Mucosa of rectum (tissue), 2 donors: ENCODE measurements at regions not wholly inside any gene's neighbourhood (a gene's known extent, or its start where the extent isn't known, plus 50 kb on each side); places are given as distances from the start of the nearest gene placed in this dataset.

Experiments used
- H3K27ac ChIP-seq, 2 donors: one replicate each; pipeline ENCODE4 v1.7.0; 2013; ENCODE audit warnings: inconsistent platforms in 2 of 2, low read depth in 2 of 2, low read length in 2 of 2
- H3K27me3 ChIP-seq, 2 donors: one replicate each; pipeline ENCODE4 v1.7.0; 2013; ENCODE audit warnings: low read length in 2 of 2; ENCODE audit not compliant: control insufficient read depth in 2 of 2, insufficient read depth in 2 of 2
- H3K36me3 ChIP-seq, 2 donors: one replicate each; pipeline ENCODE4 v1.7.0; 2013; ENCODE audit warnings: low read length in 2 of 2; ENCODE audit not compliant: control insufficient read depth in 2 of 2, insufficient read depth in 2 of 2
- H3K4me1 ChIP-seq, 2 donors: one replicate each; pipeline ENCODE4 v1.7.0; 2013; ENCODE audit warnings: low read length in 2 of 2, mild to moderate bottlenecking in 1 of 2; ENCODE audit not compliant: control insufficient read depth in 2 of 2, insufficient read depth in 2 of 2
- H3K4me3 ChIP-seq, 2 donors: one replicate each; pipeline ENCODE4 v1.7.0; 2013; ENCODE audit warnings: low read length in 2 of 2
- H3K9ac ChIP-seq, 2 donors: one replicate each; pipeline ENCODE4 v1.7.0; 2013; ENCODE audit warnings: low read length in 2 of 2, low read depth in 1 of 2, mild to moderate bottlenecking in 1 of 2
- H3K9me3 ChIP-seq, 2 donors: one replicate each; pipeline ENCODE4 v1.7.0; 2013; ENCODE audit warnings: low read length in 2 of 2; ENCODE audit not compliant: control insufficient read depth in 2 of 2
- donor health status: healthy.
- donor health status: Normal muscosa, but diverticular disease.

DNA sequence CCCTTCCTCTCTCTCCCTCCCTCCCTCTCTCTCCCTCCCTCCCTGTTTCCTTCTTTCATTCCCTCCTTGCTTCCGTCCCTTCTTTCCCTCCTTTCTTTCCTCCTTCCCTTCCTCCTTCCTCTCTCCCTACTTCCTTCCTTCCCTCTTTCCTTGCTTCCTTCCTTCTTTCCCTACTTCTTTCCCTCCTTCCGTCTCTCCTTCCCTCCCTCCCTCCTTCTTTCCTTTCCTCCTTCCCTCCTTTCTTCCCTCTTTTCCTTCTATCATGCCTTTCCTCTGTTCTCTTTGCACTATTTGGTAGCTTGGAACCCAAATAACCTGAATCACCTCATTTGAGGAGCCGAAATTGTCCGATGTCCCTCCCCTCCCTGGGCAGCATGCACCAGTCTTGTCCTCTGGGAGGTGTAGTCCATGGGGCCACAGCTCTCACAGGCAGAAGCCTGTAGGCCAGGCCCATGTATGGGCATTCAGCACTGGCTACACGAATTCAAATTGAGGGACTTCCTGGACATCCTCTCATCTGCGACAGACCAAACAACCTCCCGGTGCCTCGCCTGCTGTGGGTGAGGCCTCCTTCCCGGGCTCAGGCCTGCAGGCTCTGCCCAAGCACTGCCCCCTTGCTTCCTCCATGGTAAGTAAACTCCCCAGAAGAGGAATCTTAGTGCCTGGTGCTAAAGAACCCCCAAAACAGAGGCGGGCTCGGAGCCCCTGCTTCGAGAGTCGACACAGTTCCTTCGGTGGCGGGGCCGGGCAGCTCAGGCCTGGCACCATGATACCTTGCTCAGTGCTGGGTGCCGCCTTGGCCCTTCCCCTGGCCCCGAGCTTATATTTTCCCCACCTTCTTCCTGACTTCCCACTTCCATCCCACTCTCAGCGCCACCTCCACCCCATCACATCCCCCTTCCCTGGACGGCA lies 454.1 kb upstream of the CADM1 start:
- H3K4me1 ChIP-seq = no peaks in the 10 kb centered on the region
- H3K9me3 ChIP-seq = no peaks in the 10 kb centered on the region
- H3K36me3 ChIP-seq = no peaks in the 10 kb centered on the region
- H3K27ac ChIP-seq = no peak overlapping the region
- no peak overlapping the region for H3K9ac ChIP-seq
- H3K4me3 ChIP-seq = no peak overlapping the region
- peaks cover 0 to 2% of the 10 kb centered on the region in 2 donors for H3K27me3 ChIP-seq

- Histone ChIP-seq H3K4me3 (no peak overlapping the region), H3K27ac (no peak overlapping the region), H3K4me1 (no peaks in the 10 kb centered on the region), H3K9me3 (no peaks in the 10 kb centered on the region), H3K36me3 (no peaks in the 10 kb centered on the region), H3K9ac (no peak overlapping the region), H3K27me3 (peaks cover 0 to 2% of the 10 kb centered on the region in 2 donors)
Measured at GRCh38 chr11:115955803-115956202, 451.6 kb upstream of the CADM1 start.

- no peak overlapping the region for H3K4me3 ChIP-seq
- H3K9me3 ChIP-seq = peaks cover 0 to 5% of the 10 kb centered on the region in 2 donors
- H3K4me1 ChIP-seq = no peaks in the 10 kb centered on the region
- no peaks in the 10 kb centered on the region for H3K27me3 ChIP-seq
- no peak overlapping the region for H3K27ac ChIP-seq
- no peaks in the 10 kb centered on the region for H3K36me3 ChIP-seq
- no peak overlapping the region for H3K9ac ChIP-seq
Measured at GRCh38 chr11:115950660-115951059, 446.4 kb upstream of the CADM1 start.

DNA sequence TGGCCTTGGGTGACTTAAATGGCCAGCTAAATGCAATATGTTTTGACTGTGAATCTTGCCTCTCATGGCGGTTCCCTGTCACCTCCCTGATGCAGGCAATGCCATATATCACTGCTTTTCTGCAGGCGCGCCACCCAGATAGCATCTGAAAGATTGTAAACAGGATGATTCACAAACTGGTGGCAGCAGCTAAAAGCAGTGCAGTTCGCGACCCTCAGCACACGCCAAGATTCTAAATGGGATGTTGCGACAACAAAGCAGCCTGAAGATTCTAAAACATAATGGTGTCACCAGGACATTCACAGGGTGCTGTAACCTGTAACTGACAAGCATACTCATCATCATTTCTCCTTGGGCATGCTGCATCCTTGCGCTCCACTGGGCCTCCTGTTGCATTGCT lies 440.4 kb upstream of the CADM1 start:
- H3K9ac ChIP-seq = no peak overlapping the region
- no peaks in the 10 kb centered on the region for H3K9me3 ChIP-seq
- no peak overlapping the region for H3K4me3 ChIP-seq
- H3K27ac ChIP-seq = no peak overlapping the region
- no peaks in the 10 kb centered on the region for H3K4me1 ChIP-seq
- H3K27me3 ChIP-seq = peaks cover 0 to 3% of the 10 kb centered on the region in 2 donors
- H3K36me3 ChIP-seq = no peaks in the 10 kb centered on the region

DNA sequence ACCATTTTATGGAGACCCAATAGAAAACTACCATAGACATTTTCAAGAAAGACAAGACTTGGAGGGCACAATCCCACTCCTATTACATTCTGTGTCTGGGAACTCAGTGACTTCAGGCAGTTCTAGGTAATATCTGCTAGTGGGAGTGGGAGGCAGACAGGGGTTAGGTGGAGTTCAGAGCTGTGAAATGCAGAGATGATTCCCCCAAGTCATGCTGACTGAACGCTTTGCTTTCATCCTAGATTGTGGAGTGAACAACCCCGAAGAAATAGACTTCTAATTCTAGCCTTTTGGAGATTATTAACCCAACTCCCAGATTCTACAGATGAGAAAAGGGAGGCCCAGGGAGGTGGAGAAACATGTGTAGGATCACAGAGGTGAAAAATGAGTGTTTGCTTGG lies 437.8 kb upstream of the CADM1 start:
- Histone ChIP-seq H3K27ac (no peak overlapping the region), H3K9ac (no peak overlapping the region), H3K4me3 (no peak overlapping the region), H3K4me1 (no peaks in the 10 kb centered on the region), H3K9me3 (no peaks in the 10 kb centered on the region), H3K36me3 (no peaks in the 10 kb centered on the region), H3K27me3 (peaks cover 0 to 3% of the 10 kb centered on the region in 2 donors)

DNA sequence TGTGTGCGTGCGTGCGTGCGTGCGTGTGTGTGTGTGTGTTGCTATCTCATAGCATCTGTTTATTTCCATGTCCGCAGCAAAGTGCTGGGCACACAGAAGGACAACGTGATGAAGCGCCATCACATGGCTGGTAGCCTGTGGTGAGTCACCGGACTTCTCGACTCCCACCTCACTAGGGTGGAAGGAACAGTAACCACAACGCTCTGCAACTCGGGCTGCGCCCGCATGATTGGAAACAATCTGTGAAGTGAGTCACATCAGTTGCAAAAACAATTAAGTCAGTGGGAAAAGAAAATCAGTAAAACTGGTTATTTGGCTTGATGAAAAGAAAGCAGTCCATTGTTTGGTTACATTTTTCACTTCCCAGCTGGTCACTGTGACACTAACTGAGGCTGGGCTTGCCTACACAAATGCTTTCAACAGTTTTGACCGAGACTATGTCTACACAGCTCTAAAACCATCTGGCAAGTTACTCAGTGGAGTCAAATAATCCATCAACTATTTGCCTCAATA lies 437.3 kb upstream of the CADM1 start:
- no peaks in the 10 kb centered on the region for H3K36me3 ChIP-seq
- H3K9ac ChIP-seq = no peak overlapping the region
- H3K4me1 ChIP-seq = no peaks in the 10 kb centered on the region
- H3K27me3 ChIP-seq = peaks cover 0 to 3% of the 10 kb centered on the region in 2 donors
- no peak overlapping the region for H3K4me3 ChIP-seq
- H3K27ac ChIP-seq = no peak overlapping the region
- H3K9me3 ChIP-seq = no peaks in the 10 kb centered on the region

DNA sequence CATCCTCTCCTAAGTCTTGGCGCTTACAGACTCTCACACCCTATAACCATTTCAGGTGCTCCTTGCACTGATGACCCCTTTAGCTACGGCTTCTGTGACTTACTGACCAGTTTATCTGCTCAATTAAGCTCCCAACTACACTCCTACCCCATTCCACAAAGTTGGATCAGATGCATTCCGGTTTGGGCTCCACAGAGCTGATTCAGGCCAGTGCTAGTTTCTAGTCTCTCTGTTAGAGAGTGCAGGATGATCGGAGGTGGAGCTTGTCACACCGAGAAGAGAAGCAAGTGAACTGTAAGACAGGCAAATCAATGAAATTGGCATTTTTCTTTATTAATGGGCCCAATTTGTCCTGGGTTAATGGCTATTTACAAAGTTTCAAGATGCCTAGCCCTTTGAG lies 436.8 kb upstream of the CADM1 start:
- Histone ChIP-seq H3K4me3 (no peak overlapping the region), H3K9ac (no peak overlapping the region), H3K27me3 (peaks cover 0 to 3% of the 10 kb centered on the region in 2 donors)

GRCh38 chr11:115939731-115940421 lies 435.7 kb upstream of the CADM1 start:
- H3K27me3 ChIP-seq = peaks cover 0 to 3% of the 10 kb centered on the region in 2 donors
- no peaks in the 10 kb centered on the region for H3K4me1 ChIP-seq
- H3K36me3 ChIP-seq = no peaks in the 10 kb centered on the region
- no peak overlapping the region for H3K27ac ChIP-seq
- no peaks in the 10 kb centered on the region for H3K9me3 ChIP-seq
- H3K4me3 ChIP-seq = no peak overlapping the region
- no peak overlapping the region for H3K9ac ChIP-seq

More for the DNA sequence above, 436.8 kb upstream of the CADM1 start:
- Histone ChIP-seq H3K9me3 (no peaks in the 10 kb centered on the region), H3K27ac (no peak overlapping the region), H3K4me1 (no peaks in the 10 kb centered on the region), H3K36me3 (no peaks in the 10 kb centered on the region)

DNA sequence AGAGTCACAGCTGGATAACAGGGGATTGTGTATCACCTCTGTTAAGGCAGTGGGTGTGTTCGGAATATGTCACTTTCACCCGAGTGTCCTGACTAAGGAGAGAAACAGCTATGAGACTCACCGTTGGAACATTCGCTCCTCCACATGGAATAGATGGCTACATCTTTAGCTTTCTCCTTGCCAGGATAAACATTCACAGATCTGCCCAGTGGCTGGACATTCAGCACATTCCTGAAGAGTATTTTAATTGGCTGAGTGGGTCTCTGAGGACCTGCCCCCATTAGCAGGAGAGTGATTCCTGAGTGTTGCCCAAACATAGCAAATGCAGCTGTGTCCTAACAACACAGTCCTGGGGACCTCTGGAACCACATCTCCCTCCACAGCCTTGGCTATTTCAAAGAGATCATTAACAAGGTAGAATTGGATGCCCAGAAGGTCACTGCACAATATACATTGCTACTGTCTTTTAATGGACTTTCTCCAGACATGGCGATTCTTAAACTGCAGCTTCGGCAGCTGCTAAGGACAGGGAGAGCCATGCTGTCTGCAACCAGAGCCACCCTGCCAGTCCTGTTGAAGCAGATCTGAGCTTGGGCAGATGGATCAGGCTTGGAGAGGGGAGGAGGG lies 435.0 kb upstream of the CADM1 start:
- H3K4me1 ChIP-seq = no peaks in the 10 kb centered on the region

DNA sequence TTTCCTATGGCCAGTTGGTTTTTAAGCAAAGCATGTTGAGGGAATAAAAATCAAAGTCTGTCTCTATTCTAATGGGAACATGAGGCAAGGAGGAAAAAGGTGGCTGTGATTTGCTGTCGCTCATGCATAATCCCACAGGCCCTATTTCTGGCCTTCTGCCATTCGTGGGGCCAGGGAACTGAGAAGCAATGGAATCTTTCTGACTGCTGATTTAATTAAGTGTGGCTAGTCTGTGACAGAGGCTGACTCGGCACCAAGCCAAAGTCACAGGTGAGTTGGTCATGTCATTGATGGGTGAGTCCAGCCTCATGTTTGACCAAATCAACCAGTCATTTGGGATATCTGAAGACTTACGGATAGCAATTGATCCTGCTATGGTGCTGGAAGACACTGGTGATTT lies 429.3 kb upstream of the CADM1 start:
- Histone ChIP-seq H3K36me3 (no peaks in the 10 kb centered on the region), H3K27me3 (no peaks in the 10 kb centered on the region), H3K4me1 (no peaks in the 10 kb centered on the region), H3K9me3 (no peaks in the 10 kb centered on the region), H3K27ac (no peak overlapping the region), H3K4me3 (no peak overlapping the region), H3K9ac (no peak overlapping the region)

More for the DNA sequence above, 435.0 kb upstream of the CADM1 start:
- H3K27me3 ChIP-seq = peaks cover 0 to 3% of the 10 kb centered on the region in 2 donors
- H3K36me3 ChIP-seq = no peaks in the 10 kb centered on the region
- no peak overlapping the region for H3K9ac ChIP-seq
- H3K4me3 ChIP-seq = no peak overlapping the region
- H3K27ac ChIP-seq = no peak overlapping the region
- no peaks in the 10 kb centered on the region for H3K9me3 ChIP-seq
